Ammon's horn (tissue), 1 donor: ENCODE measurements at regions not wholly inside any gene's neighbourhood (a gene's known extent, or its start where the extent isn't known, plus 50 kb on each side); places are given as distances from the start of the nearest gene placed in this dataset.

Experiments used
- DNase-seq: peaks from one replicate; pipeline ENCODE4 v3.0.0-alpha.2; 2016; ENCODE audit warnings: low spot score

- DNase-seq: no peak
Measured at GRCh38 chr9:18394847-18395351, 79.1 kb upstream of the ADAMTSL1 start.

- DNase-seq: no peak
Measured at GRCh38 chr9:18396102-18396728, 77.7 kb upstream of the ADAMTSL1 start.

- no peak for DNase-seq
Measured at GRCh38 chr9:18397076-18397475, 76.9 kb upstream of the ADAMTSL1 start.

- no peak for DNase-seq
Measured at GRCh38 chr9:18398038-18398437, 75.9 kb upstream of the ADAMTSL1 start.

GRCh38 chr9:18404434-18405029 is 69.4 kb upstream of the ADAMTSL1 start:
- no peak for DNase-seq

- no peak for DNase-seq
Measured at GRCh38 chr9:18405240-18405639, 68.7 kb upstream of the ADAMTSL1 start.

GRCh38 chr9:18410983-18411382 is 63.0 kb upstream of the ADAMTSL1 start:
- no peak for DNase-seq

- DNase-seq: no peak
Measured at GRCh38 chr9:18421391-18421790, 52.6 kb upstream of the ADAMTSL1 start.

- DNase-seq: no peak
Measured at GRCh38 chr9:18422296-18423036, 51.5 kb upstream of the ADAMTSL1 start.

GRCh38 chr9:18423791-18424531 is 50.0 kb upstream of the ADAMTSL1 start:
- DNase-seq: no peak
